Uterus (tissue), 3 donors: ENCODE measurements at regions not wholly inside any gene's neighbourhood (a gene's known extent, or its start where the extent isn't known, plus 50 kb on each side); places are given as distances from the start of the nearest gene placed in this dataset.

Experiments
- DNase-seq, 2 donors: peaks; one replicate each; pipeline ENCODE4 v3.0.0-alpha.2; 2019 to 2020
- H3K27ac ChIP-seq, 2 donors: fragments of 200-600 bp; sonication (generic); 1 replicate in 1 of 2; 2 replicates in 1 of 2; pipeline ENCODE4 v1.5.1; 2016 to 2018
- H3K27me3 ChIP-seq, 2 donors: fragments of 200-600 bp; sonication (generic); one replicate each; pipeline ENCODE4 v1.5.1; 2018 to 2019; ENCODE audit warnings: control low read depth in 1 of 2
- H3K36me3 ChIP-seq, 2 donors: fragments of 200-600 bp; sonication (generic); one replicate each; pipeline ENCODE4 v1.5.1; 2019; ENCODE audit warnings: control low read depth in 1 of 2
- H3K4me1 ChIP-seq, 2 donors: fragments of 200-600 bp; sonication (generic); one replicate each; pipeline ENCODE4 v1.5.1; 2018 to 2019; ENCODE audit warnings: control low read depth in 1 of 2
- H3K4me3 ChIP-seq, 2 donors: fragments of 200-600 bp; sonication (generic); 1 replicate in 1 of 2; 2 replicates in 1 of 2; pipeline ENCODE4 v1.5.1; 2018 to 2019; ENCODE audit warnings: mild to moderate bottlenecking in 1 of 2
- H3K9me3 ChIP-seq, 2 donors: fragments of 200-600 bp; sonication (generic); one replicate each; pipeline ENCODE4 v1.5.1; 2019; ENCODE audit warnings: control low read depth in 1 of 2
- POLR2A ChIP-seq, 2 donors: fragments of 450-650 bp; IDR thresholded peaks; one replicate each; pipeline ENCODE4 v1.6.1; 2016; ENCODE audit warnings: antibody characterized with exemption in 2 of 2, mild to moderate bottlenecking in 1 of 2, moderate library complexity in 1 of 2
- intact Hi-C: fragments of 100-400 bp; cut with DNase I; formaldehyde crosslinking; loops from one replicate; pipeline ENCODE4 v1.15.1; 2023; ENCODE audit warnings: low total_unique reads
- TF ChIP-seq, protein P1 (sequence below), 4 experiments: fragments of 200-600 bp in 2 of 4; fragments of 450-650 bp in 2 of 4; sonication (generic) in 2 of 4; IDR thresholded peaks; one replicate each; pipeline ENCODE4 v1.5.1; 2016 to 2019; ENCODE audit warnings: antibody characterized with exemption in 4 of 4, mild to moderate bottlenecking in 2 of 4, moderate library complexity in 1 of 4
- donor health status: DM: yes; HTN: yes; CAD: no.

- no peak for TF ChIP-seq POLR2A (IDR thresholded peaks at IDR 0.05)
- TF ChIP-seq, protein P1, sequence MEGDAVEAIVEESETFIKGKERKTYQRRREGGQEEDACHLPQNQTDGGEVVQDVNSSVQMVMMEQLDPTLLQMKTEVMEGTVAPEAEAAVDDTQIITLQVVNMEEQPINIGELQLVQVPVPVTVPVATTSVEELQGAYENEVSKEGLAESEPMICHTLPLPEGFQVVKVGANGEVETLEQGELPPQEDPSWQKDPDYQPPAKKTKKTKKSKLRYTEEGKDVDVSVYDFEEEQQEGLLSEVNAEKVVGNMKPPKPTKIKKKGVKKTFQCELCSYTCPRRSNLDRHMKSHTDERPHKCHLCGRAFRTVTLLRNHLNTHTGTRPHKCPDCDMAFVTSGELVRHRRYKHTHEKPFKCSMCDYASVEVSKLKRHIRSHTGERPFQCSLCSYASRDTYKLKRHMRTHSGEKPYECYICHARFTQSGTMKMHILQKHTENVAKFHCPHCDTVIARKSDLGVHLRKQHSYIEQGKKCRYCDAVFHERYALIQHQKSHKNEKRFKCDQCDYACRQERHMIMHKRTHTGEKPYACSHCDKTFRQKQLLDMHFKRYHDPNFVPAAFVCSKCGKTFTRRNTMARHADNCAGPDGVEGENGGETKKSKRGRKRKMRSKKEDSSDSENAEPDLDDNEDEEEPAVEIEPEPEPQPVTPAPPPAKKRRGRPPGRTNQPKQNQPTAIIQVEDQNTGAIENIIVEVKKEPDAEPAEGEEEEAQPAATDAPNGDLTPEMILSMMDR (IDR thresholded peaks at IDR 0.05) = no peak
- Histone ChIP-seq H3K36me3 (no peaks in the 10 kb centered on the region), H3K27ac (no peak overlapping the region), H3K4me1 (no peaks in the 10 kb centered on the region), H3K9me3 (no peaks in the 10 kb centered on the region), H3K4me3 (no peak overlapping the region), H3K27me3 (no peaks in the 10 kb centered on the region)
- intact Hi-C loops = no loop called here
- no peak for DNase-seq
These were observed 186.7 kb upstream of the SLC24A2 start for GRCh38 chr9:19975499-19975898.

GRCh38 chr9:19969721-19970120 lies 180.9 kb upstream of the SLC24A2 start:
- Histone ChIP-seq H3K4me1 (no peaks in the 10 kb centered on the region), H3K36me3 (no peaks in the 10 kb centered on the region), H3K27ac (no peak overlapping the region), H3K27me3 (no peaks in the 10 kb centered on the region), H3K4me3 (no peak overlapping the region), H3K9me3 (no peaks in the 10 kb centered on the region)
- DNase-seq = no peak
- intact Hi-C loops = no loop called here
- TF ChIP-seq, protein P1 (IDR thresholded peaks at IDR 0.05) = no peak
- TF ChIP-seq POLR2A (IDR thresholded peaks at IDR 0.05) = no peak

DNA sequence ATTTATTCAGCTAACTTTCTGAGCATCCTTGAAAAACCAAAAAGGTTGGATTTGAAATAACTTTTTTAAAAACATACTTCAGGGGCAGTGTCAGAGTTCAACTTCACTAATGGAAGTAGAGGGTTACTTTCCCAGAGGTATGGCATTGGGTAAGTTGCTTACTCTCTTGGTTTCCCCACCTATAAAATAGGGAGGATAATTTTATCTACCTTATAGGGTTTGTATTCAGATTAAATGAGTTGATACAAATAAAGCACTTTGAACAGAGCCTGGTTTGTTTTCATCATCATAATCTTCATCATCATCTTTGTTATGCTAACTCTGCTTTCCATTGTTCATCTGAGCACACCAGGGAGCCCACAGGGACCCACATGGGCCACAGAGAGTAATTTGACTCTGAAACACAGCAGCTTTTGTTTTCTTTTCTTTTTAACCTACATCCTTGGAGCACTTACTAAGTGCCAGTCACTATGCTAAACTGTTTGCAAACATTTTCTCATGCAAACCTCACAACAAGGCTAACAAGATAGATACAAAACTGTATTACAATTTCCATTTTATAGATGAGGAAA lies 179.1 kb upstream of the SLC24A2 start:
- intact Hi-C loops = no loop called here
- no peak overlapping the region for H3K4me3 ChIP-seq

GRCh38 chr9:19967216-19967887 lies 178.5 kb upstream of the SLC24A2 start:
- TF ChIP-seq, protein P1 (IDR thresholded peaks at IDR 0.05) = no peak
- no peak for TF ChIP-seq POLR2A (IDR thresholded peaks at IDR 0.05)
- H3K9me3 ChIP-seq = no peaks in the 10 kb centered on the region
- no peak for DNase-seq
- intact Hi-C loops = no loop called here
- no peaks in the 10 kb centered on the region for H3K4me1 ChIP-seq
- no peak overlapping the region for H3K4me3 ChIP-seq
- H3K27ac ChIP-seq = no peak overlapping the region
- no peaks in the 10 kb centered on the region for H3K36me3 ChIP-seq
- H3K27me3 ChIP-seq = no peaks in the 10 kb centered on the region

More for the DNA sequence above, 179.1 kb upstream of the SLC24A2 start:
- H3K27me3 ChIP-seq = no peaks in the 10 kb centered on the region
- H3K4me1 ChIP-seq = no peaks in the 10 kb centered on the region
- TF ChIP-seq, protein P1 (IDR thresholded peaks at IDR 0.05) = no peak
- TF ChIP-seq POLR2A (IDR thresholded peaks at IDR 0.05) = no peak
- H3K36me3 ChIP-seq = no peaks in the 10 kb centered on the region
- no peak for DNase-seq
- H3K27ac ChIP-seq = no peak overlapping the region
- H3K9me3 ChIP-seq = no peaks in the 10 kb centered on the region

DNA sequence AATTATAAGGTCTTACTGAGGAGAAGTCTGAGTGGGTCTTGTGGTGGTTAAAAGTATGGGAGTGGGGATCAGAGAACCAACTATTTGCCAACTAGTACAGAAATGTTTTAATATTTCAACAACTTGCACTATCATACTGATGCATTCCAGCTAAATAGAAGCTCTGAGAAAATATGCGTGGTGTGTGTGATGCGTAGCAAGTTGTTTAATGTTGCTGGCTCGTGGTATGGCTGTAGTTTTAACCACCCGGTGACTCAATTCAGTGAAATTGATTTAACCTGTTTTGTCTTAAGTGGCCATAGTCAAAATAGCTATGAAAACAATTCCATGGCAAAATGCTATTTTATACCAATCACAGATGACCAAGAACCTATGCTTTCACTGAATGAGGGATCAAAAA lies 176.5 kb upstream of the SLC24A2 start:
- intact Hi-C loops = no loop called here
- DNase-seq = no peak
- H3K4me3 ChIP-seq = no peak overlapping the region
- no peak overlapping the region for H3K27ac ChIP-seq
- H3K27me3 ChIP-seq = no peaks in the 10 kb centered on the region
- H3K36me3 ChIP-seq = no peaks in the 10 kb centered on the region
- TF ChIP-seq, protein P1 (IDR thresholded peaks at IDR 0.05) = no peak
- TF ChIP-seq POLR2A (IDR thresholded peaks at IDR 0.05) = no peak
- H3K9me3 ChIP-seq = no peaks in the 10 kb centered on the region
- no peaks in the 10 kb centered on the region for H3K4me1 ChIP-seq
